Vagina (tissue), 2 donors: ENCODE measurements at regions not wholly inside any gene's neighbourhood (a gene's known extent, or its start where the extent isn't known, plus 50 kb on each side); places are given as distances from the start of the nearest gene placed in this dataset.

ENCODE experiments used
- POLR2AphosphoS5 ChIP-seq, 2 donors: sonication (generic); formaldehyde crosslinking; IDR thresholded peaks; one replicate each; pipeline ENCODE4 v1.9.0; 2017; ENCODE audit warnings: antibody characterized with exemption in 2 of 2, mild to moderate bottlenecking in 2 of 2, low read depth in 1 of 2; ENCODE audit not compliant: insufficient read depth in 1 of 2
- TF ChIP-seq, protein P1 (sequence below), 3 experiments: fragments of 450-650 bp in 2 of 3; fragments of 200-600 bp in 1 of 3; sonication (generic) in 1 of 3; IDR thresholded peaks; one replicate each; pipeline ENCODE4 v1.5.1; 2017 to 2019; ENCODE audit warnings: antibody characterized with exemption in 3 of 3, mild to moderate bottlenecking in 2 of 3, moderate library complexity in 2 of 3

- no peak for TF ChIP-seq POLR2AphosphoS5 (IDR thresholded peaks at IDR 0.05; ENCODE audit: insufficient read depth in 1 of 2, low read depth in 1 of 2)
- TF ChIP-seq, protein P1, sequence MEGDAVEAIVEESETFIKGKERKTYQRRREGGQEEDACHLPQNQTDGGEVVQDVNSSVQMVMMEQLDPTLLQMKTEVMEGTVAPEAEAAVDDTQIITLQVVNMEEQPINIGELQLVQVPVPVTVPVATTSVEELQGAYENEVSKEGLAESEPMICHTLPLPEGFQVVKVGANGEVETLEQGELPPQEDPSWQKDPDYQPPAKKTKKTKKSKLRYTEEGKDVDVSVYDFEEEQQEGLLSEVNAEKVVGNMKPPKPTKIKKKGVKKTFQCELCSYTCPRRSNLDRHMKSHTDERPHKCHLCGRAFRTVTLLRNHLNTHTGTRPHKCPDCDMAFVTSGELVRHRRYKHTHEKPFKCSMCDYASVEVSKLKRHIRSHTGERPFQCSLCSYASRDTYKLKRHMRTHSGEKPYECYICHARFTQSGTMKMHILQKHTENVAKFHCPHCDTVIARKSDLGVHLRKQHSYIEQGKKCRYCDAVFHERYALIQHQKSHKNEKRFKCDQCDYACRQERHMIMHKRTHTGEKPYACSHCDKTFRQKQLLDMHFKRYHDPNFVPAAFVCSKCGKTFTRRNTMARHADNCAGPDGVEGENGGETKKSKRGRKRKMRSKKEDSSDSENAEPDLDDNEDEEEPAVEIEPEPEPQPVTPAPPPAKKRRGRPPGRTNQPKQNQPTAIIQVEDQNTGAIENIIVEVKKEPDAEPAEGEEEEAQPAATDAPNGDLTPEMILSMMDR (IDR thresholded peaks at IDR 0.05): no peak
Measured at GRCh38 chr13:84487752-84488151, 605.5 kb upstream of the SLITRK1 start.
